Aorta (tissue), 5 donors: ENCODE measurements at regions not wholly inside any gene's neighbourhood (a gene's known extent, or its start where the extent isn't known, plus 50 kb on each side); places are given as distances from the start of the nearest gene placed in this dataset.
"Not testable (repeated sequence)": the region's sequence is repeated elsewhere in the genome, so short reads cannot be mapped to it uniquely, and the experiment has no call there.

Source experiments
- ATAC-seq: fragments of 200-7000 bp; cut with Tn5 transposase; one replicate; pipeline ENCODE4 v1.9.1; 2022; ENCODE audit warnings: moderate library complexity; ENCODE audit not compliant: low FRiP score
- DNase-seq, 2 donors: peaks; one replicate each; pipeline ENCODE4 v3.0.0-alpha.2; 2020
- H3K27ac ChIP-seq, 2 donors: one replicate each; pipeline ENCODE4 v1.5.1; 2013; ENCODE audit warnings: low read length in 2 of 2, mild to moderate bottlenecking in 2 of 2, moderate library complexity in 2 of 2, control low read depth in 1 of 2, inconsistent platforms in 1 of 2, low read depth in 1 of 2
- H3K27me3 ChIP-seq, 2 donors: one replicate each; pipeline ENCODE4 v1.6.1; 2013; ENCODE audit warnings: control low read depth in 1 of 2, low read length in 1 of 2, mild to moderate bottlenecking in 1 of 2, moderate library complexity in 1 of 2; ENCODE audit not compliant: insufficient read depth in 2 of 2, control insufficient read depth in 1 of 2
- H3K36me3 ChIP-seq, 2 donors: one replicate each; pipeline ENCODE4 v1.6.1; 2013; ENCODE audit warnings: control low read depth in 1 of 2, low read length in 1 of 2, mild to moderate bottlenecking in 1 of 2; ENCODE audit not compliant: insufficient read depth in 2 of 2, control insufficient read depth in 1 of 2
- H3K4me1 ChIP-seq, 2 donors: one replicate each; pipeline ENCODE4 v1.6.1; 2013; ENCODE audit warnings: low read length in 2 of 2, control low read depth in 1 of 2, mild to moderate bottlenecking in 1 of 2, moderate library complexity in 1 of 2; ENCODE audit not compliant: insufficient read depth in 2 of 2, control insufficient read depth in 1 of 2
- H3K4me3 ChIP-seq, 2 donors: one replicate each; pipeline ENCODE4 v1.5.1; 2013; ENCODE audit warnings: low read length in 2 of 2, control low read depth in 1 of 2, mild to moderate bottlenecking in 1 of 2
- H3K9me3 ChIP-seq: one replicate; pipeline ENCODE4 v1.6.1; 2013; ENCODE audit warnings: mild to moderate bottlenecking, low read length; ENCODE audit not compliant: control insufficient read depth
- WGBS, 2 donors: extraction: QIAGEN DNeasy Blood & Tissue Kit; methylation state at CpG; one replicate each; pipeline ENCODE4 v1.1.7; 2013; 5-methylcytosine and 5-hydroxymethylcytosine counted together
- intact Hi-C, 2 donors: fragments of 100-400 bp; cut with DNase I; formaldehyde crosslinking; loops; one replicate each; pipeline versions ENCODE4 v1.14.2 to v1.15.0; 2022
- donor health status: healthy with polysubstance abuse.
- donor health status: Bipolar disorder and iron deficiency.
- donor health status: DM: no; HTN: no; CAD: no.
- donor health status: DM: no; HTN: no; CAD: no.
- donor health status: DM: yes; HTN: yes; CAD: no.

GRCh38 chr2:138881126-138881525 lies 100.9 kb upstream of the NXPH2 start:
- Histone ChIP-seq H3K4me1 (no peaks in the 10 kb centered on the region), H3K9me3 (no peaks in the 10 kb centered on the region), H3K4me3 (no peak overlapping the region), H3K36me3 (no peaks in the 10 kb centered on the region), H3K27ac (no peak overlapping the region), H3K27me3 (no peaks in the 10 kb centered on the region)
- DNase-seq (no peak), ATAC-seq (no peak)
- intact Hi-C loops: no loop called here
- WGBS, 2 donors: 80 to 91% methylated on average over 1 of the region's 1 CpG

DNA sequence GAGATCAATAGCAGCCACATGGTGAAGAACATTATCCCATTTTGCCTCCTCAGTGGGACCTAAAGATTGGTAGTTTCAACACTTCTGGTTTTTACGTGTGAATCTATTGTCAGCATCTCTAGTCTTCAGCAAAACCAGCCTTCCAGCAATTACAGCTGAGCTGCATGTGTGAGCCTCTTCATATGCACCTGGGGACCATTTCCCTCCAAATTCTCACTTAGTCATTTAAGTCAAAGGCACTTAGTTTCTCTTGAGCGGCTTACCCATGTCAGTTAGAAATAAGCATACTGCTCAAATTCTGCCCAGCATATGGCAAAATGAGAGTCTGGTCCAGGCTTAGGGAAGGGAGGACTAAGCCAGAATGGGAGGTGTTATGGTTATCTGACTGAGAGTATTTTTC lies 99.7 kb upstream of the NXPH2 start:
- 89 to 90% methylated on average over 2 of the region's 2 CpGs for WGBS, 2 donors
- ATAC-seq (no peak), DNase-seq (no peak)
- Histone ChIP-seq H3K4me1 (no peaks in the 10 kb centered on the region), H3K4me3 (no peak overlapping the region), H3K27ac (no peak overlapping the region), H3K36me3 (no peaks in the 10 kb centered on the region), H3K27me3 (no peaks in the 10 kb centered on the region), H3K9me3 (no peaks in the 10 kb centered on the region)
- intact Hi-C loops: no loop called here

GRCh38 chr2:138877421-138877820 lies 97.2 kb upstream of the NXPH2 start:
- Histone ChIP-seq H3K27me3 (no peaks in the 10 kb centered on the region), H3K9me3 (no peaks in the 10 kb centered on the region), H3K4me1 (no peaks in the 10 kb centered on the region), H3K27ac (no peak overlapping the region), H3K4me3 (no peak overlapping the region), H3K36me3 (no peaks in the 10 kb centered on the region)
- no peak for ATAC-seq
- WGBS, 2 donors: 80 to 88% methylated on average over 3 of the region's 3 CpGs
- DNase-seq: no peak
- intact Hi-C loops: no loop called here

- 79 to 88% methylated on average over 1 of the region's 1 CpG for WGBS, 2 donors
Observed at GRCh38 chr2:138874251-138874650, 94.1 kb upstream of the NXPH2 start.

GRCh38 chr2:138872116-138872515 lies 91.9 kb upstream of the NXPH2 start:
- H3K36me3 ChIP-seq, H3K9me3 ChIP-seq, H3K27ac ChIP-seq, H3K4me1 ChIP-seq, DNase-seq, H3K27me3 ChIP-seq, intact Hi-C loops, ATAC-seq, H3K4me3 ChIP-seq: not testable (repeated sequence)
- WGBS, 2 donors: 80 to 91% methylated on average over 1 to 10 of the region's 10 CpGs

More at GRCh38 chr2:138874251-138874650, 94.1 kb upstream of the NXPH2 start:
- ATAC-seq (no peak), DNase-seq (no peak)
- Histone ChIP-seq H3K27ac (no peak overlapping the region), H3K4me3 (no peak overlapping the region), H3K36me3 (no peaks in the 10 kb centered on the region), H3K27me3 (no peaks in the 10 kb centered on the region), H3K4me1 (no peaks in the 10 kb centered on the region), H3K9me3 (no peaks in the 10 kb centered on the region)
- intact Hi-C loops: no loop called here

DNA sequence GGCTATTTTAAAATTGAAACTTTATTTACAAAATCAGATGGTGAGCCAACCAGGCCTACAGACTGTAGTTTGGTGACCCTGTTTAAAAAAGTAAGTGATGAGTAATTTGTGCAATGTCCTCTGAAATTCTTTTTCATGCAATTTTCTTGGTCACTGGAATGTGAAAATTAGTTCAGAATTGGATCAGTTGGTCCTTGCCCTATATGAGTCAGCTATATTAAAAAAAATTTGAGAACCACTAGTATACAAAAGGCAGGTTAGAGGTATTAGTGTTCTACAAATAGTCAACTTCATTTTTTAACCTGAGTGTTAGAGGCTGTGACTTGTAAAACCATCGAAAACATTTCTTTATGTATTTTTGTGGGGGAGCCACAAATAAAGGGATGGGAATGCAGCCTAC lies 91.1 kb upstream of the NXPH2 start:
- Histone ChIP-seq H3K4me1 (no peaks in the 10 kb centered on the region), H3K36me3 (no peaks in the 10 kb centered on the region), H3K9me3 (no peaks in the 10 kb centered on the region), H3K4me3 (no peak overlapping the region), H3K27ac (no peak overlapping the region), H3K27me3 (no peaks in the 10 kb centered on the region)
- no peak for DNase-seq
- no peak for ATAC-seq
- WGBS, 2 donors: 90 to 94% methylated on average over 1 of the region's 1 CpG
- intact Hi-C loops: no loop called here

- Histone ChIP-seq H3K36me3 (no peaks in the 10 kb centered on the region), H3K4me1 (no peaks in the 10 kb centered on the region), H3K27ac (no peak overlapping the region), H3K9me3 (no peaks in the 10 kb centered on the region), H3K4me3 (no peak overlapping the region), H3K27me3 (no peaks in the 10 kb centered on the region)
- 22 to 27% methylated on average over 1 of the region's 1 CpG for WGBS, 2 donors
- intact Hi-C loops: no loop called here
- ATAC-seq (no peak), DNase-seq (no peak)
Observed at GRCh38 chr2:138867341-138867740, 87.2 kb upstream of the NXPH2 start.

GRCh38 chr2:138866797-138867196 lies 86.6 kb upstream of the NXPH2 start:
- H3K4me3 ChIP-seq: no peak overlapping the region
- H3K36me3 ChIP-seq: no peaks in the 10 kb centered on the region
- H3K27ac ChIP-seq: no peak overlapping the region
- no peaks in the 10 kb centered on the region for H3K4me1 ChIP-seq
- ATAC-seq (no peak), DNase-seq (no peak)
- intact Hi-C loops: no loop called here
- H3K27me3 ChIP-seq: no peaks in the 10 kb centered on the region
- no peaks in the 10 kb centered on the region for H3K9me3 ChIP-seq

DNA sequence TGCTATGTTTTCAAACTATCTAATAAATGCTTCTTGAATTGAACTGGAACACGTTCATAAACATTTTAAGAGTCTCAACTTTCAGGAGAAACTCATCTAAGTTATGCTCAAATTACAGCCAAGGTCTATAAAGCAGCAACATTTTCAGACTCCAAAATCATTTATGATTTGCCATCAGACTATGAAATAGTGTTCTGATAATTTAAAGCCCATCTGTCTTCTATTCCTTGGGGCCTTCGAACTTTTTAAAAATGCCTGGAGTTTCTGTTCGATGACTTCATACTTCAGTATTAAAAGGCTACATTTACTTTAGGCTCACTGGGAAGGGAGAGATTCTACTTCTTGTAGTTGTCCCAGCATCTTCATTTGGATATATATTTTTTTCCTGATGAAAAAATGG lies 73.6 kb upstream of the NXPH2 start:
- Histone ChIP-seq H3K4me3 (no peak overlapping the region), H3K36me3 (no peaks in the 10 kb centered on the region), H3K9me3 (peaks cover 2% of the 10 kb centered on the region), H3K27ac (no peak overlapping the region), H3K27me3 (no peaks in the 10 kb centered on the region), H3K4me1 (no peaks in the 10 kb centered on the region)
- WGBS, 2 donors: 28 to 35% methylated on average over 3 of the region's 3 CpGs
- ATAC-seq: no peak
- intact Hi-C loops: no loop called here
- no peak for DNase-seq
